GM19455 (cell line): ENCODE measurements at regions not wholly inside any gene's neighbourhood (a gene's known extent, or its start where the extent isn't known, plus 50 kb on each side); places are given as distances from the start of the nearest gene placed in this dataset.

Experiments used
- ATAC-seq: cut with Tn5 transposase; IDR thresholded peaks from one replicate; pipeline ENCODE4 v1.9.1; 2021; ENCODE audit not compliant: unreplicated experiment

GRCh38 chr15:98582900-98583554 lies 65.3 kb upstream of the IGF1R start:
- ATAC-seq, result no peak

- ATAC-seq, result no peak
Measured at GRCh38 chr15:98583771-98584430, 64.4 kb upstream of the IGF1R start.

GRCh38 chr15:98586066-98586465 lies 62.3 kb upstream of the IGF1R start:
- no peak for ATAC-seq

- ATAC-seq, result no peak
Measured at GRCh38 chr15:98592136-98592535, 56.2 kb upstream of the IGF1R start.

- no peak for ATAC-seq
Measured at GRCh38 chr15:98596131-98596530, 52.2 kb upstream of the IGF1R start.

GRCh38 chr15:98596885-98597392 lies 51.4 kb upstream of the IGF1R start:
- no peak for ATAC-seq

- no peak for ATAC-seq
Measured at GRCh38 chr15:98597666-98598065, 50.7 kb upstream of the IGF1R start.
